GM19193 (cell line): ENCODE measurements at regions not wholly inside any gene's neighbourhood (a gene's known extent, or its start where the extent isn't known, plus 50 kb on each side); places are given as distances from the start of the nearest gene placed in this dataset.

Experiments used
- POLR2A ChIP-seq: IDR thresholded peaks from 4 replicates; pipeline ENCODE4 v1.6.1; 2011; ENCODE audit not compliant: insufficient read depth, insufficient read length; ENCODE audit errors: extremely low read depth

- no peak for TF ChIP-seq POLR2A
These were observed 51.1 kb upstream of the CRY1 start for GRCh38 chr12:107144441-107144840.

- no peak for TF ChIP-seq POLR2A
These were observed 51.6 kb upstream of the CRY1 start for GRCh38 chr12:107144990-107145389.

GRCh38 chr12:107145397-107145796 is 52.0 kb upstream of the CRY1 start:
- no peak for TF ChIP-seq POLR2A

GRCh38 chr12:107148107-107148506 is 54.8 kb upstream of the CRY1 start:
- no peak for TF ChIP-seq POLR2A

- no peak for TF ChIP-seq POLR2A
These were observed 59.0 kb upstream of the CRY1 start for GRCh38 chr12:107152315-107152714.

GRCh38 chr12:107159384-107159900 is 66.1 kb upstream of the CRY1 start:
- no peak for TF ChIP-seq POLR2A

- TF ChIP-seq POLR2A: no peak
These were observed 70.1 kb upstream of the CRY1 start for GRCh38 chr12:107163413-107163812.

- no peak for TF ChIP-seq POLR2A
These were observed 71.0 kb upstream of the CRY1 start for GRCh38 chr12:107164392-107164791.

- TF ChIP-seq POLR2A: no peak
These were observed 72.2 kb upstream of the CRY1 start for GRCh38 chr12:107165581-107165980.

GRCh38 chr12:107167756-107168155 is 74.4 kb upstream of the CRY1 start:
- TF ChIP-seq POLR2A: no peak

- no peak for TF ChIP-seq POLR2A
These were observed 75.9 kb upstream of the CRY1 start for GRCh38 chr12:107169200-107169599.

- TF ChIP-seq POLR2A: no peak
These were observed 85.4 kb upstream of the CRY1 start for GRCh38 chr12:107178776-107179175.

GRCh38 chr12:107179871-107180270 is 86.5 kb upstream of the CRY1 start:
- TF ChIP-seq POLR2A: no peak

- TF ChIP-seq POLR2A: no peak
These were observed 86.9 kb upstream of the CRY1 start for GRCh38 chr12:107180272-107180671.

- TF ChIP-seq POLR2A: no peak
These were observed 91.1 kb upstream of the CRY1 start for GRCh38 chr12:107184359-107184930.

GRCh38 chr12:107196681-107197080 is 103.3 kb upstream of the CRY1 start:
- TF ChIP-seq POLR2A: no peak

GRCh38 chr12:107200394-107200793 is 107.0 kb upstream of the CRY1 start:
- no peak for TF ChIP-seq POLR2A
